DMS153 treated with DMSO at 0.1 percent for 48 hours (cell line): ENCODE measurements at regions not wholly inside any gene's neighbourhood (a gene's known extent, or its start where the extent isn't known, plus 50 kb on each side); places are given as distances from the start of the nearest gene placed in this dataset.
"Not testable (repeated sequence)": the region's sequence is repeated elsewhere in the genome, so short reads cannot be mapped to it uniquely, and the experiment has no call there.

Experiments
- DNase-seq: peaks from one replicate; lab custom pipeline; 2025; ENCODE audit not compliant: unreplicated experiment; lab: John Stamatoyannopoulos, UW

GRCh38 chr4:178015046-178015445 lies 572.8 kb upstream of the AGA start:
- DNase-seq: not testable (repeated sequence)

- DNase-seq: no peak
Measured at GRCh38 chr4:178026999-178027398, 584.8 kb upstream of the AGA start.

- no peak for DNase-seq
Measured at GRCh38 chr4:178027796-178028195, 585.6 kb upstream of the AGA start.

- no peak for DNase-seq
Measured at GRCh38 chr4:178028481-178028880, 586.2 kb upstream of the AGA start.

- DNase-seq: no peak
Measured at GRCh38 chr4:178037459-178038214, 595.4 kb upstream of the AGA start.

- DNase-seq: no peak
Measured at GRCh38 chr4:178056996-178057395, 614.8 kb upstream of the AGA start.

- DNase-seq: no peak
Measured at GRCh38 chr4:178063568-178063967, 621.3 kb upstream of the AGA start.

- no peak for DNase-seq
Measured at GRCh38 chr4:178066338-178066941, 624.2 kb upstream of the AGA start.

- DNase-seq: no peak
Measured at GRCh38 chr4:178068136-178068535, 625.9 kb upstream of the AGA start.

- no peak for DNase-seq
Measured at GRCh38 chr4:178070163-178070562, 627.9 kb upstream of the AGA start.

GRCh38 chr4:178080312-178080711 lies 638.1 kb upstream of the AGA start:
- no peak for DNase-seq

- DNase-seq: no peak
Measured at GRCh38 chr4:178081176-178081575, 638.9 kb upstream of the AGA start.

GRCh38 chr4:178081896-178082295 lies 639.7 kb upstream of the AGA start:
- no peak for DNase-seq

- no peak for DNase-seq
Measured at GRCh38 chr4:178082906-178083305, 640.7 kb upstream of the AGA start.

- DNase-seq: no peak
Measured at GRCh38 chr4:178083968-178084367, 641.7 kb upstream of the AGA start.

- DNase-seq: no peak
Measured at GRCh38 chr4:178086320-178086719, 644.1 kb upstream of the AGA start.

GRCh38 chr4:178090640-178091411 lies 648.6 kb upstream of the AGA start:
- DNase-seq: no peak

- DNase-seq: no peak
Measured at GRCh38 chr4:178102139-178102538, 659.9 kb upstream of the AGA start.

GRCh38 chr4:178105242-178105641 lies 663.0 kb upstream of the AGA start:
- no peak for DNase-seq

- DNase-seq: no peak
Measured at GRCh38 chr4:178136736-178137345, 694.6 kb upstream of the AGA start.

GRCh38 chr4:178137732-178138471 lies 695.7 kb upstream of the AGA start:
- DNase-seq: no peak
